ENCODE measurements at regions not wholly inside any gene's neighbourhood (a gene's known extent, or its start where the extent isn't known, plus 50 kb on each side); places are given as distances from the start of the nearest gene placed in this dataset.

DNA sequence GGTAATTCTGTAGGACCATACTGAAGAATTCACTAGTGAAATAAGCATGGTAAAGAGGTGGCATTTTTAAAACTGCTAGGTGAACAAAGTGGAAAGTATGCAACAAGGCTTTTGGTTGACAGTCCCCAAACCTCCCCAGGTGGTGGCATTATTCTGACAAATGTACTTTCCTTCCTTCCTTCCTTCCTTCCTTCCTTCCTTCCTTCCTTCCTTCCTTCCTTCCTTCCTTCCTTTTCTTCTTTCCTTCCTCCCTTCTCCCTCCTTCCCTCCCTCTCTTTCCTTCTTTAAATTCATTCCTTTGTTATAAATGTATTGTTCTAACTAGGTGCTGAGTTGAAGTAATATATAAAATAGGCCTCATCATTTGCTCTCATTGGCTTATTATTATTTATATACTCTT, 284.7 kb upstream of the ANO5 start:
- no peak for ATAC-seq
- CTCF ChIA-PET (ENCODE audit: low intra/inter-chr PET ratio, low total read pairs), result no interaction called here
- no peak overlapping the region for H3K27ac ChIP-seq (ENCODE audit: extremely low read length, insufficient read depth, low read length)
- POLR2A ChIA-PET, result no interaction called here
- FAIRE-seq, result no peak
- H3K4me2 ChIP-seq (ENCODE audit: low read depth, low read length), result no peak overlapping the region
- no peak overlapping the region for H2AFZ ChIP-seq (ENCODE audit: low read length)
- intact Hi-C loops (cut with micrococcal nuclease; ENCODE audit: unreplicated experiment) (no loop called here), in situ Hi-C loops (cut with HindIII; ENCODE audit: extremely low pct_ligation_motif_present, low pct_unique_long_range_greater_than_20kb) (no loop called here)
- no peak overlapping the region for H3K9ac ChIP-seq (ENCODE audit: insufficient read depth, low read depth, low read length)
- BruUV-seq (replicated peaks), result no TSS peak
- peaks cover 11% of the 10 kb centered on the region; the same call in 1 of the 2 replicates for H3K9me3 ChIP-seq (ENCODE audit: low read length)
- no peaks in the 10 kb centered on the region for H3K27me3 ChIP-seq (ENCODE audit: control insufficient read depth in 1 of 2, insufficient read depth in 2 of 2, low read length in 2 of 2)
- no peaks in the 10 kb centered on the region for H3K36me3 ChIP-seq (replicated peaks in 1 of 2; ENCODE audit: control insufficient read depth in 1 of 2, insufficient read depth in 2 of 2, low read length in 2 of 2)
- no peaks in the 10 kb centered on the region for H3K79me2 ChIP-seq (ENCODE audit: insufficient read depth, low read length)
- H4K20me1 ChIP-seq (ENCODE audit: insufficient read depth, low read length), result no peaks in the 10 kb centered on the region
- H3K4me1 ChIP-seq (ENCODE audit: insufficient read depth, low read length), result no peaks in the 10 kb centered on the region
- H3K4me3 ChIP-seq (replicated peaks in 1 of 3; ENCODE audit: insufficient read depth in 1 of 3, low read depth in 2 of 3, low read length in 3 of 3), result no peak overlapping the region
- DNase-seq (ENCODE audit: low spot score), result no peak
- TF ChIP-seq IRX3 (CRISPR knock-in tag; IDR thresholded peaks at IDR 0.05; ENCODE audit: borderline replicate concordance, low read depth) (no peak), ZNF280B (CRISPR knock-in tag; IDR thresholded peaks at IDR 0.05; ENCODE audit: borderline replicate concordance) (no peak), SOX5 (CRISPR knock-in tag; IDR thresholded peaks at IDR 0.05; ENCODE audit: borderline replicate concordance) (no peak), BHLHE40 (IDR thresholded peaks at IDR 0.05; ENCODE audit: low read length) (no peak), SMAD9 (CRISPR knock-in tag; IDR thresholded peaks at IDR 0.05) (no peak), GLI4 (CRISPR knock-in tag; IDR thresholded peaks at IDR 0.05; ENCODE audit: borderline replicate concordance) (no peak), ATF7-NPFF (CRISPR knock-in tag; IDR thresholded peaks at IDR 0.05; ENCODE audit: low read depth) (no peak), TEAD3 (CRISPR knock-in tag; optimal IDR thresholded peaks at IDR 0.05; ENCODE audit: borderline replicate concordance) (no peak)
- TF ChIP-seq, protein P1, sequence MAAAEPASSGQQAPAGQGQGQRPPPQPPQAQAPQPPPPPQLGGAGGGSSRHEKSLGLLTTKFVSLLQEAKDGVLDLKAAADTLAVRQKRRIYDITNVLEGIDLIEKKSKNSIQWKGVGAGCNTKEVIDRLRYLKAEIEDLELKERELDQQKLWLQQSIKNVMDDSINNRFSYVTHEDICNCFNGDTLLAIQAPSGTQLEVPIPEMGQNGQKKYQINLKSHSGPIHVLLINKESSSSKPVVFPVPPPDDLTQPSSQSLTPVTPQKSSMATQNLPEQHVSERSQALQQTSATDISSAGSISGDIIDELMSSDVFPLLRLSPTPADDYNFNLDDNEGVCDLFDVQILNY (CRISPR knock-in tag; conservative IDR thresholded peaks at IDR 0.05), result no peak
- TF ChIP-seq, protein P2, sequence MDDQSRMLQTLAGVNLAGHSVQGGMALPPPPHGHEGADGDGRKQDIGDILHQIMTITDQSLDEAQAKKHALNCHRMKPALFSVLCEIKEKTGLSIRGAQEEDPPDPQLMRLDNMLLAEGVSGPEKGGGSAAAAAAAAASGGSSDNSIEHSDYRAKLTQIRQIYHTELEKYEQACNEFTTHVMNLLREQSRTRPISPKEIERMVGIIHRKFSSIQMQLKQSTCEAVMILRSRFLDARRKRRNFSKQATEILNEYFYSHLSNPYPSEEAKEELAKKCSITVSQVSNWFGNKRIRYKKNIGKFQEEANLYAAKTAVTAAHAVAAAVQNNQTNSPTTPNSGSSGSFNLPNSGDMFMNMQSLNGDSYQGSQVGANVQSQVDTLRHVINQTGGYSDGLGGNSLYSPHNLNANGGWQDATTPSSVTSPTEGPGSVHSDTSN (CRISPR knock-in tag; IDR thresholded peaks at IDR 0.05; ENCODE audit: borderline replicate concordance), result no peak
- TF ChIP-seq, protein P3, sequence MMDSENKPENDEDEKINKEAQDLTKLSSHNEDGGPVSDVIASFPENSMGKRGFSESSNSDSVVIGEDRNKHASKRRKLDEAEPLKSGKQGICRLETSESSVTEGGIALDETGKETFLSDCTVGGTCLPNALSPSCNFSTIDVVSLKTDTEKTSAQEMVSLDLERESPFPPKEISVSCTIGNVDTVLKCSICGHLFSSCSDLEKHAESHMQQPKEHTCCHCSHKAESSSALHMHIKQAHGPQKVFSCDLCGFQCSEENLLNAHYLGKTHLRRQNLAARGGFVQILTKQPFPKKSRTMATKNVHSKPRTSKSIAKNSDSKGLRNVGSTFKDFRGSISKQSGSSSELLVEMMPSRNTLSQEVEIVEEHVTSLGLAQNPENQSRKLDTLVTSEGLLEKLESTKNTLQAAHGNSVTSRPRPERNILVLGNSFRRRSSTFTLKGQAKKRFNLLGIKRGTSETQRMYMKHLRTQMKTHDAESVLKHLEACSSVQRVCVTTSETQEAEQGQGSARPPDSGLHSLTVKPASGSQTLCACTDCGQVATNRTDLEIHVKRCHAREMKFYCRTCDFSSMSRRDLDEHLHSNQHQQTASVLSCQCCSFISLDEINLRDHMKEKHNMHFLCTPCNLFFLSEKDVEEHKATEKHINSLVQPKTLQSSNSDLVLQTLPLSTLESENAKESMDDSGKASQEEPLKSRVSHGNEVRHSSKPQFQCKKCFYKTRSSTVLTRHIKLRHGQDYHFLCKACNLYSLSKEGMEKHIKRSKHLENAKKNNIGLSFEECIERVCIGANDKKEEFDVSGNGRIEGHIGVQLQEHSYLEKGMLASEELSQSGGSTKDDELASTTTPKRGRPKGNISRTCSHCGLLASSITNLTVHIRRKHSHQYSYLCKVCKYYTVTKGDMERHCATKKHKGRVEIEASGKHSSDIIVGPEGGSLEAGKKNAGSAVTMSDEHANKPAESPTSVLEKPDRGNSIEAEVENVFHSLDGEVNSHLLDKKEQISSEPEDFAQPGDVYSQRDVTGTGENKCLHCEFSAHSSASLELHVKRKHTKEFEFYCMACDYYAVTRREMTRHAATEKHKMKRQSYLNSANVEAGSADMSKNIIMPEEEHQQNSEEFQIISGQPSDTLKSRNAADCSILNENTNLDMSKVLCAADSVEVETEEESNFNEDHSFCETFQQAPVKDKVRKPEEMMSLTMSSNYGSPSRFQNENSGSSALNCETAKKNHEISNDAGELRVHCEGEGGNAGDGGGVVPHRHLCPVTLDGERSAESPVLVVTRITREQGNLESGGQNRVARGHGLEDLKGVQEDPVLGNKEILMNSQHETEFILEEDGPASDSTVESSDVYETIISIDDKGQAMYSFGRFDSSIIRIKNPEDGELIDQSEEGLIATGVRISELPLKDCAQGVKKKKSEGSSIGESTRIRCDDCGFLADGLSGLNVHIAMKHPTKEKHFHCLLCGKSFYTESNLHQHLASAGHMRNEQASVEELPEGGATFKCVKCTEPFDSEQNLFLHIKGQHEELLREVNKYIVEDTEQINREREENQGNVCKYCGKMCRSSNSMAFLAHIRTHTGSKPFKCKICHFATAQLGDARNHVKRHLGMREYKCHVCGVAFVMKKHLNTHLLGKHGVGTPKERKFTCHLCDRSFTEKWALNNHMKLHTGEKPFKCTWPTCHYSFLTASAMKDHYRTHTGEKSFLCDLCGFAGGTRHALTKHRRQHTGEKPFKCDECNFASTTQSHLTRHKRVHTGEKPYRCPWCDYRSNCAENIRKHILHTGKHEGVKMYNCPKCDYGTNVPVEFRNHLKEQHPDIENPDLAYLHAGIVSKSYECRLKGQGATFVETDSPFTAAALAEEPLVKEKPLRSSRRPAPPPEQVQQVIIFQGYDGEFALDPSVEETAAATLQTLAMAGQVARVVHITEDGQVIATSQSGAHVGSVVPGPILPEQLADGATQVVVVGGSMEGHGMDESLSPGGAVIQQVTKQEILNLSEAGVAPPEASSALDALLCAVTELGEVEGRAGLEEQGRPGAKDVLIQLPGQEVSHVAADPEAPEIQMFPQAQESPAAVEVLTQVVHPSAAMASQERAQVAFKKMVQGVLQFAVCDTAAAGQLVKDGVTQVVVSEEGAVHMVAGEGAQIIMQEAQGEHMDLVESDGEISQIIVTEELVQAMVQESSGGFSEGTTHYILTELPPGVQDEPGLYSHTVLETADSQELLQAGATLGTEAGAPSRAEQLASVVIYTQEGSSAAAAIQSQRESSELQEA (CRISPR knock-in tag; IDR thresholded peaks at IDR 0.05; ENCODE audit: not compliant biosample characterization), result no peak
- TF ChIP-seq, protein P4, sequence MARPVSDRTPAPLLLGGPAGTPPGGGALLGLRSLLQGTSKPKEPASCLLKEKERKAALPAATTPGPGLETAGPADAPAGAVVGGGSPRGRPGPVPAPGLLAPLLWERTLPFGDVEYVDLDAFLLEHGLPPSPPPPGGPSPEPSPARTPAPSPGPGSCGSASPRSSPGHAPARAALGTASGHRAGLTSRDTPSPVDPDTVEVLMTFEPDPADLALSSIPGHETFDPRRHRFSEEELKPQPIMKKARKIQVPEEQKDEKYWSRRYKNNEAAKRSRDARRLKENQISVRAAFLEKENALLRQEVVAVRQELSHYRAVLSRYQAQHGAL (CRISPR knock-in tag; IDR thresholded peaks at IDR 0.05; ENCODE audit: not compliant biosample characterization), result no peak
